Endothelial cell (in vitro differentiated cells): ENCODE measurements at regions not wholly inside any gene's neighbourhood (a gene's known extent, or its start where the extent isn't known, plus 50 kb on each side); places are given as distances from the start of the nearest gene placed in this dataset.

Source experiments
- DNase-seq: peaks from one replicate; pipeline ENCODE4 v3.0.0; 2021; ENCODE audit warnings: low spot score
- H3K27ac Mint-ChIP-seq: one replicate; pipeline ENCODE4 v1.8.0; 2021; ENCODE audit warnings: mixed read lengths, inconsistent platforms; ENCODE audit not compliant: unreplicated experiment
- H3K27me3 Mint-ChIP-seq: one replicate; pipeline ENCODE4 v1.8.0; 2021; ENCODE audit warnings: mild to moderate bottlenecking, moderate library complexity, mixed read lengths, inconsistent platforms; ENCODE audit not compliant: unreplicated experiment
- H3K36me3 Mint-ChIP-seq: one replicate; pipeline ENCODE4 v1.8.0; 2021; ENCODE audit warnings: mild to moderate bottlenecking, low read depth, mixed read lengths, inconsistent platforms; ENCODE audit not compliant: unreplicated experiment
- H3K4me1 Mint-ChIP-seq: one replicate; pipeline ENCODE4 v1.8.0; 2021; ENCODE audit warnings: mild to moderate bottlenecking, mixed read lengths, inconsistent platforms; ENCODE audit not compliant: unreplicated experiment
- H3K4me3 Mint-ChIP-seq: one replicate; pipeline ENCODE4 v1.8.0; 2021; ENCODE audit warnings: mild to moderate bottlenecking, mixed read lengths, inconsistent platforms; ENCODE audit not compliant: unreplicated experiment
- H3K9me3 Mint-ChIP-seq: one replicate; pipeline ENCODE4 v1.8.0; 2021; ENCODE audit warnings: mixed read lengths, inconsistent platforms; ENCODE audit not compliant: unreplicated experiment
- TF ChIP-seq, protein P1 (sequence below): fragments of 200-600 bp; sonication (generic); IDR thresholded peaks from one replicate; pipeline ENCODE4 v1.5.0; 2021; ENCODE audit warnings: antibody characterized with exemption; ENCODE audit not compliant: unreplicated experiment

DNA sequence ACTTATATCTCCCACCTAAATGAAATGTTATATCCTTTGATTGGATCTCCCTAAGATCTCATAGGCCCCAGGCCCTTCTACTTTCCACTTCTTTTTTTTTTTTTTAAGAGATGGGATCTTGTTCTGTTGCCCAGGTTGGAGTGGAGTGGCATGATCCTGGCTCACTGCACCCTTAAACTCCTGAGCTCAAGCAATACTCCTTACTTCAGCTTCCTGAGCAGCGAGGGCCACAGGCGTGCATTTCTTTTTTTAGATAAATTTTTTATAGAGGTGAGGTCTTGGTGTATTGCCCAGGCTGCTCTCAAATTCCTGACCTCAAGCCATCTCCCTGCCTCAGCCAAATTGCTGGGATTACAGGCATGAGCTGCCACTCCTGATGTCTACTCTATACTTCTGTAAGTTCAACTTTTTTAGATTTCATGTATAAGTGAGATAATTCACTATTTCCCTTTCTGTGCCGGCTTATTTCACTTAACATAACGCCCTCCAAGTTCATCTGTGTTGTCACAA lies 987.5 kb upstream of the NCAM2 start:
- no peaks in the 10 kb centered on the region for H3K36me3 Mint-ChIP-seq
- TF ChIP-seq, protein P1, sequence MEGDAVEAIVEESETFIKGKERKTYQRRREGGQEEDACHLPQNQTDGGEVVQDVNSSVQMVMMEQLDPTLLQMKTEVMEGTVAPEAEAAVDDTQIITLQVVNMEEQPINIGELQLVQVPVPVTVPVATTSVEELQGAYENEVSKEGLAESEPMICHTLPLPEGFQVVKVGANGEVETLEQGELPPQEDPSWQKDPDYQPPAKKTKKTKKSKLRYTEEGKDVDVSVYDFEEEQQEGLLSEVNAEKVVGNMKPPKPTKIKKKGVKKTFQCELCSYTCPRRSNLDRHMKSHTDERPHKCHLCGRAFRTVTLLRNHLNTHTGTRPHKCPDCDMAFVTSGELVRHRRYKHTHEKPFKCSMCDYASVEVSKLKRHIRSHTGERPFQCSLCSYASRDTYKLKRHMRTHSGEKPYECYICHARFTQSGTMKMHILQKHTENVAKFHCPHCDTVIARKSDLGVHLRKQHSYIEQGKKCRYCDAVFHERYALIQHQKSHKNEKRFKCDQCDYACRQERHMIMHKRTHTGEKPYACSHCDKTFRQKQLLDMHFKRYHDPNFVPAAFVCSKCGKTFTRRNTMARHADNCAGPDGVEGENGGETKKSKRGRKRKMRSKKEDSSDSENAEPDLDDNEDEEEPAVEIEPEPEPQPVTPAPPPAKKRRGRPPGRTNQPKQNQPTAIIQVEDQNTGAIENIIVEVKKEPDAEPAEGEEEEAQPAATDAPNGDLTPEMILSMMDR = no peak
- no peaks in the 10 kb centered on the region for H3K9me3 Mint-ChIP-seq
- DNase-seq = no peak
- no peak overlapping the region for H3K27ac Mint-ChIP-seq
- peaks cover 3% of the 10 kb centered on the region for H3K27me3 Mint-ChIP-seq
- no peaks in the 10 kb centered on the region for H3K4me1 Mint-ChIP-seq
- no peak overlapping the region for H3K4me3 Mint-ChIP-seq

DNA sequence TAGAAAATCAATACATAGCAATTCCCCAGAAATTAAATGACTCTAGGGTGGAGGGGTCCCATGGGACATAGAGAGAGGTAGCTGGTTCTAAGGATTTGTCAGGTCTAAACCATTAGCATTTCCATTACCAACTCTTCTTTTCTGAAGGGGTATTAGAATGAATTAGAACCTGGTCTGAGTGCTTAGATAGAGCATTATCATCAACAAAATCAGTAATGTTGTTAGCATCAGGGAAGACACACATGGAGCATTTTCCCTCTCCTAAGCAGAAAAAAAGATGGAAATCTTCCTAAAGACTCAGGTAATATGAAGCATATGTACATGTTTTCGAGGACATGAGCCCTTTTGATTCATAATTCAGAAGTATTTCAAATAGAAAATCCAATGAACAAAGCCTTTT lies 984.4 kb upstream of the NCAM2 start:
- DNase-seq = no peak
- Mint-ChIP-seq H3K36me3 (no peaks in the 10 kb centered on the region), H3K27ac (no peak overlapping the region), H3K27me3 (no peaks in the 10 kb centered on the region), H3K9me3 (no peaks in the 10 kb centered on the region), H3K4me1 (no peaks in the 10 kb centered on the region), H3K4me3 (no peak overlapping the region)
- TF ChIP-seq, protein P1 = no peak

DNA sequence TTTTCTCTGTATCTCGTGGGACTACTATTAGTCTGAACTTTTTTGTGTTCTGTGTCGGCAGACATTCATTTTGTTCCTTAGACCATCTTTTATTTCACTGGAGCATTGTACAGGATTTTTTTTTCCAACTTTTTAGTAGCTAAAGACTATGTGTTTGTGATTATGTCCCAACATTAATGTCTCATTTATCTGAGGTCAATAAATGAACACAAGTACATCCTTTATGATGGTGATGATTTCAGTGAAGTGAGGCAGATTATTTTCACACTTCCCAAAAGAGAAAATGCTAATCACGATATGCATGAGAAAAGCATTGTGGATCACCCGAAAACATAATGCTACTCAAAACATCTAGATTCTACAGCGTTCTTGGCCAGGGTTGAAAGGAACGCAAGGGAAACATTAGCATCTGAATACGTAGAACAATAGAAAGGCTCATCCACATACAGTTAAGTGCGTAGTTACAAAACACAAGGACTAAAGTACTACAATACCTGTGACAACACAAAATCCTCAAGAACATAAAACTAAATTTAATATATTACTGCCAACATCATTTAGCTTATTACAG lies 981.7 kb upstream of the NCAM2 start:
- TF ChIP-seq, protein P1 = no peak
- H3K27ac Mint-ChIP-seq = no peak overlapping the region
- H3K4me1 Mint-ChIP-seq = no peaks in the 10 kb centered on the region
- no peak for DNase-seq
- H3K27me3 Mint-ChIP-seq = no peaks in the 10 kb centered on the region
- no peaks in the 10 kb centered on the region for H3K9me3 Mint-ChIP-seq
- no peak overlapping the region for H3K4me3 Mint-ChIP-seq
- no peaks in the 10 kb centered on the region for H3K36me3 Mint-ChIP-seq

DNA sequence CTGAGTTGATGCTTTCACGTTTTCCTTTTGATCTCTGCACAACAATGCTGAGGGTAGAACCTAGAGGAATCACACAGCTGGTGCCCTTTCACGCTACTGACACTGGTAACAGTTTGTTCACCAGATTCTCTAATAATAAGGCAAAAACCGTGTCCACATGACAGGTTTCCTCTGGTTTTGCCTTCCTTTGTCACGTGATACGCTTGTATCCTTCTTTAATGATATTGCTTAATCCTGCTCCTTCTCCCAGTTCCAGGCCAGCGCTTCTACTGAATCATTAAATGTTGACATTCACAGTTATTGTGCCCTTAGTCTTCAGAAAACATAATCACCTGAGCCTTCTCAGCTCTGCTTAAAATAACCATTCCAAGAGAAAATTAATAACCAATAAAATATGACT lies 978.2 kb upstream of the NCAM2 start:
- Mint-ChIP-seq H3K27ac (no peak overlapping the region), H3K9me3 (no peaks in the 10 kb centered on the region), H3K36me3 (no peaks in the 10 kb centered on the region), H3K4me1 (no peaks in the 10 kb centered on the region), H3K4me3 (no peak overlapping the region), H3K27me3 (no peaks in the 10 kb centered on the region)
- DNase-seq = no peak
- TF ChIP-seq, protein P1 = no peak

DNA sequence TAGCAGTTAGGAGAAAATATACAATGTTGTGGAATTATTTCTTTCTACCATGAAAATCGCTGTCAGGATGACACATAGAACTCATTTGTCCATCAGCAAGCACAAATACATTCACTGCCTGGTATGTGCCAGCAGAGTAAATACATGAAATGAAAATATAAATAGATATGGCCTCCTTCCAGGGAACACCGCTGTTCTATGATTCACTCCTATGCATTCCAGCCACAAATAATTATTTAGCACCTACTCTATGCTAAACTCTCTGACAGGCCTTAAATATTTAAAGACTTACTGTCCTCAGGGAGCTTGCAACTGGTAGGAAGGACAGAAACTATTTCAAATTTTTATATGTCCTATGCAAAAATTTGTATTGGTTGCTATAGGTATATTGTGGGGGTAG lies 975.0 kb upstream of the NCAM2 start:
- Mint-ChIP-seq H3K4me1 (no peaks in the 10 kb centered on the region), H3K36me3 (no peaks in the 10 kb centered on the region), H3K4me3 (no peak overlapping the region), H3K27me3 (no peaks in the 10 kb centered on the region), H3K9me3 (no peaks in the 10 kb centered on the region), H3K27ac (no peak overlapping the region)
- TF ChIP-seq, protein P1 = no peak
- no peak for DNase-seq
